ENCODE measurements at regions not wholly inside any gene's neighbourhood (a gene's known extent, or its start where the extent isn't known, plus 50 kb on each side); places are given as distances from the start of the nearest gene placed in this dataset.

DNA sequence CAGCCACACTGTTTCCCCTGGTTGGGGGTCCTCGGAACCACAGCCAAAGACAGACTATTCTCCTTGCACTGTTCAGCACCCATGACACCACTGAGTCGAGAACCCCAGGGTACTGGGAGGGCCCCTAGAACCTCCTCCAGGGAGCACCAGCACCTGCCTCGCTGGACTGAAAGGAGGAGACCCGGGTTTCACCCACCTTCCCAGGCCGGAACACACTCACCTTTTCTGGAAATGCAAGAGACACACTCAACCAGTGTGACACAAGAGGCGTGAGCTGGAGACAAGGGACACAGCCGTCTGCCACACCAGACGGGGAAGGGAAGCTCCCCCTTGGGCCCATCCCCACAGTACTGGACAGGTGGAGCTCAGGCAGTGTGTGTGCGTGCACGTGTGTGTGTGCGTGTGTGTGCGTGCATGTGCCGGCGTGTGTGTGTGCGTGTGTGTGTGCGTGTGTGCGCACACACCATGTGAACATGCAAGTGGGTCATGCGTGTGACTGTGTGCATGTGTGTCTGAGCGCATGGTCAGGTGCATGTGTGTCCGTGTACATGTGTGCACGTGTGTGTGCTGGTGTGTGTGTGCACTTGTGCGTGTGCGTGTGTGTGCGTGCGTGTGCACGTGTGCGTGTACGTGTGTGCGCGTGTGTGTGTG is 128.8 kb upstream of the NKX1-1 start:
- TF ChIP-seq, protein P1, sequence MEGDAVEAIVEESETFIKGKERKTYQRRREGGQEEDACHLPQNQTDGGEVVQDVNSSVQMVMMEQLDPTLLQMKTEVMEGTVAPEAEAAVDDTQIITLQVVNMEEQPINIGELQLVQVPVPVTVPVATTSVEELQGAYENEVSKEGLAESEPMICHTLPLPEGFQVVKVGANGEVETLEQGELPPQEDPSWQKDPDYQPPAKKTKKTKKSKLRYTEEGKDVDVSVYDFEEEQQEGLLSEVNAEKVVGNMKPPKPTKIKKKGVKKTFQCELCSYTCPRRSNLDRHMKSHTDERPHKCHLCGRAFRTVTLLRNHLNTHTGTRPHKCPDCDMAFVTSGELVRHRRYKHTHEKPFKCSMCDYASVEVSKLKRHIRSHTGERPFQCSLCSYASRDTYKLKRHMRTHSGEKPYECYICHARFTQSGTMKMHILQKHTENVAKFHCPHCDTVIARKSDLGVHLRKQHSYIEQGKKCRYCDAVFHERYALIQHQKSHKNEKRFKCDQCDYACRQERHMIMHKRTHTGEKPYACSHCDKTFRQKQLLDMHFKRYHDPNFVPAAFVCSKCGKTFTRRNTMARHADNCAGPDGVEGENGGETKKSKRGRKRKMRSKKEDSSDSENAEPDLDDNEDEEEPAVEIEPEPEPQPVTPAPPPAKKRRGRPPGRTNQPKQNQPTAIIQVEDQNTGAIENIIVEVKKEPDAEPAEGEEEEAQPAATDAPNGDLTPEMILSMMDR (IDR thresholded peaks at IDR 0.05): no peak
- TF ChIP-seq EZH2 (IDR thresholded peaks at IDR 0.05): no peak

Data from neural progenitor cell (in vitro differentiated cells).